GM18505 (cell line): ENCODE measurements at regions not wholly inside any gene's neighbourhood (a gene's known extent, or its start where the extent isn't known, plus 50 kb on each side); places are given as distances from the start of the nearest gene placed in this dataset.
"Not testable (repeated sequence)": the region's sequence is repeated elsewhere in the genome, so short reads cannot be mapped to it uniquely, and the experiment has no call there.

Experiments used
- ATAC-seq: cut with Tn5 transposase; IDR thresholded peaks from one replicate; pipeline ENCODE4 v1.9.1; 2021; ENCODE audit not compliant: unreplicated experiment
- POLR2A ChIP-seq: IDR thresholded peaks from 4 replicates; pipeline ENCODE4 v1.6.1; 2011; ENCODE audit warnings: borderline replicate concordance; ENCODE audit not compliant: insufficient read depth, insufficient read length; ENCODE audit errors: extremely low read depth

DNA sequence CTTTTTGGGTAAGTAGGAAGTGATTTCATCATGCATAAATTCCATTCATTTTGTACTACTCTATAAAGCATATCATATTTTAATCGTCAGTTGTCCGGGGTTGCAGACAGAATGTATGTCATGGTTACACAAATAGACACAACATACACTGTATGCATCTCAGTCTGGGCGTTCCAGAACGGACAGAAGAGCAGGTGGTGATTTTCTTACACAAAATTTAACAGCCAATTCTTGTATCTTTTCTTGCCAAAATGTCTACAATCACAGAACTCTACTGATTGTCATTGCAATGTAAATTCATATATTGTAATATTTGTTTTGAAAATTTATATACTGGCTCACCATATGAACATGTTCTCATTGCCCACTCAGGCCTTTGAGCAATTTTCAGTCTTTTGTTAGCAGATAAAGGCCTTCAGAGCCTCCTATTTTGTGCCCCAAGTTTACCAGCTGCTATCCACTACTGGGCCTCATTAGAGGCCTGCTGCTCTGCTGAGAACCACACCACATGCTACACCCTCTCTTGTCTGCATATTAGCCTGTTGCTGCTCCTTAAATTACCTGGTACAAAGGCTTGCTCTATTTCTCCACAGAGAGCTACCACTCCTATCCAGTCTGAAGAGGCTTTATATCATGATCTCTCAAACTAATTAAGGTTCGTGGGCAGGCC lies 61.5 kb downstream of the PRDM13 start:
- ATAC-seq = no peak
- TF ChIP-seq POLR2A = no peak

DNA sequence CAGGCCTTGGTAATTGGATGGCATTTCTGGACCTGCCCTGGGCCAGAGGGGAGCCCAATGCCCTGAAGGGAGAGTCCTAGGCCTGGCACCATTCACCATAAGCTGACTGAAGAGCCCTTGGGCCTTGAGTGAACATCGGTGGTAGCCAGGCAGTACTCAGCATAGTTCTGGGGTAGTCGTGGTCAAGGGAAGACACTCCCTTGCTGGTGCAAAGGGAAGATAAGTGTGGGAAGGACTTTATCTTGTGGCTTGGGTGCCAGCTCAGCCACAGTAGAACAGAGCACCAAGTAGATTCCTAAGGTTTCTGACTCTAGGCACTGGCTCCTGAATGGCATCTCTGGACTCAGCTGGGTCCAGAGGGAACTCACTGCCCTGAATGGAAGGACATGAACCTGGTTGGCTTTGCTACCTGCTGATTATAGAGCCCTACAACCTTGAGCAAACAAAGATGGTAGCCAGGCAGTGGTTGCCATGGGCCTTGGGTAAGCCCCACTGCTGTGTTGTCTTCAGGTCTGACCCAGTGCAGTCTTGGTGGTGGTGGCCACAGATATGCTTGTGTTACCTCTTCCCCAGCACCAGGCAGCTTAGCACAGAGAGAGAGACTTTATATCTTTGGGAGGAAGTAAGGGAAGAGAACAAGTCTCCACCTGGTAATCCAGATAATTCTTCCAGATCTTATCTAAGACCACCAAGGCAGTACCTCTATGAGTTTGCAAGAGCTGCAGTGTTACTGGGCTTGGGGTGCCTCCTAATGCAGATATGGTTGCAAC lies 83.5 kb downstream of the PRDM13 start:
- no peak for ATAC-seq
- TF ChIP-seq POLR2A = no peak

DNA sequence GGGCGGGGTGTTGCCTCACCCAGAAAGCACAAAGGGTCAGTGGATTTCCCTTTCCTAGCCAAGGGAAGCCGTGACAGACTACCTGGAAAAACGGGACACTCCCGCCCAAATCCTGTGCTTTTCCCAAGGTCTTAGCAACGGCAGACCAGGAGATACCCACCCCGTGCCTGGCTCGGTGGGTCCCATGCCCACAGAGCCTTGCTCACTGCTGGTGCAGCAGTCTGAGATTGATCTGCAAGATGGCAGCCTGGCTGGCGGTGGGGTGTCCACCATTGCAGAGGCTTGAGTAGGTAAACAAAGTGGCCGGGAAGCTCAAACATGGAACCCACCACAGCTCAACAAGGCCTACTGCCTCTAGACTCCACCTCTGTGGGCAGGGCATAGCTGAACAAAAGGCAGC lies 95.7 kb downstream of the PRDM13 start:
- not testable (repeated sequence) for ATAC-seq

DNA sequence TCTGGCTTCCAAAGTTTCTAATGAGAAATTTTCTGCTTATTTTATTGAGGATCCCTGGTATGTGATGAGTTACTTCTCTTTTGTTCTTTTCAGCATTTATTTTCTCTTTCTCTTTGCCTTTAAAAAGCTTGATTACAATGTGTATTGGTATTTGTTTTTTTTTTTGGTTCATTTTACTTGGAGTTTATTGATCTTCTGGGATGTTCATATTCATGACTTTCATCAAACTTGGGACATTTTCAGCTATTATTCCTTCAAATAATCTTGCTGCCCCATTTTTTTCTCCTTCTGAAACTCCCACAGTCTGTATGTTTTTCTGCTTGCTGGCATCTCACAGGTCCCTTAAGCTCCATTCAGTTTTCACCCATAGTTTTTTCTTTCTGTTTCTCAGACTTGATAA lies 102.4 kb downstream of the PRDM13 start:
- no peak for TF ChIP-seq POLR2A
- ATAC-seq = no peak

DNA sequence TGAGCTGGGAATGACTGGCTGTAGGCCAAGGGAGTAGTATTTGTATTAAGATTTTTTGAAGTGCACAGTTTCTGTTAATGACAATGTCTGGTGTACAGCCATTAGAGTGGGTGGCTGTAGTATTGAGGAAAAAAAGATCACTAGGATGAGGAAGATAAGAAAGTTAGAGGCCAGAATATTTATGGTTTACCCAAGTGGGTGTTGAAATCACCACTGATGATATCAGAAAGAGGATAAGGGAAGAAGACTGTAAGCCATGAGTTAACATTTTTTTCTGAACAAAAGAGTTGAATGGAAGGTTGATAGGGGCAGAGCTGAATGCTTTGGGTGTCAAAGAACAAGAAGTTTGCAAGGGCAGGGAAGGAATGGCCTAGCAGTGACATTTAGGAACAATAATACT lies 104.7 kb downstream of the PRDM13 start:
- TF ChIP-seq POLR2A = no peak
- ATAC-seq = no peak

DNA sequence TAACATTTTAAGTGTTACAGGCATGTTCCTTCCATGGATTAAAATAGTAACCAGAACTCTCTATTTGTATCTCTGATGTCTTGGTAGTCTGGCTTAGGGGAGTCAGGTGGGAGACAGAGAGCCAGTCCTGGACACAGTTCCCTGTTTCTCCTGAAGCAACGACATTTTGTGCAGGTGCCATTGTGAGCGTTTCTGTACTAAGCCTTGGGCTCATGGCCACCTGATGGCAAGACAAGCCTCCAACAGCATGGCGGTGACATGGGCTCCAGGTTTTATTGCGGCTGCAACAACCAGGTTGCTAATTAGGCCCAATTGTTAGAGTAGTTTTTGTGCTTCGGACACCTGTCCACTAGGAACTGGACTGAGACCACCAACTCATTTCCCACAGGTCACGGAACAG lies 105.3 kb downstream of the PRDM13 start:
- ATAC-seq = no peak

DNA sequence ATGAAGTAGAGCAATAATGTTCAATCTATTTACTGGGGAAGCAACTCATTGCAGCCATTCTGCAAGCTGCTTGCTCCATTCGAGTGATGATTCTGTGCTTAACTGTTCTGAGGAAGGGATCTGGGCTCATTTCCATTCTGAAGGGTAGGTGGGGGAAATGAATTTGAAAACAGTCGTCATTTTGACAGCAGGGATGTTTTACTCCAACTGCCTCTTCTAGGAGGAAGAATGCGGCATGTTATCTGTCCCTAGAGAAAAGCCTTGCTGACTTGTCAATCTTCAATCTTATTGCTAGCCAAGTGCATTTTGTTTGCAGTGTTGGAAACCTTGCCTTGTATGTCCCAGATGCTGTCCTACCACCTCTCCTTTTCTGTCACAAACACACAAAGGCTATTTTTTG lies 105.9 kb downstream of the PRDM13 start:
- TF ChIP-seq POLR2A = no peak
- ATAC-seq = no peak

More for the DNA sequence above, 105.3 kb downstream of the PRDM13 start:
- no peak for TF ChIP-seq POLR2A

DNA sequence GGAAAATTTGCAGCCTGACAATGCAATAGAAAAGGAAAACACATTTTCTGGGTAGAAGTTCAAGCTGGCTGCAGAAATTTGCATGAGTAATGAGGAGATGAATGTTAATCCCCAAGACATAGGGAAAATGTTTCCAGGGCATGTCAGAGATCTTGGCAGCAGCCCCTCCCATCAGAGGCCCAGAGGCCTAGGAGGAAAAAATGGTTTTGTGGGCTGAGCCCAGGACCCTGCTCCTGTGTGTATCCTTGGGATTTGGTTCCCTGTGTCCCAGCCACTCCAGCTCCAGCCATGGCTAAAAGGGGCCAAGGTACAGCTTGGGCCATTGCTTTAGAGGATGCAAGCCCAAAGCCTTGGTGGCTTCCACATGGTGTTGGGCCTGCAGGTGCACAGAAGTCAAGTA lies 115.4 kb downstream of the PRDM13 start:
- ATAC-seq = not testable (repeated sequence)

DNA sequence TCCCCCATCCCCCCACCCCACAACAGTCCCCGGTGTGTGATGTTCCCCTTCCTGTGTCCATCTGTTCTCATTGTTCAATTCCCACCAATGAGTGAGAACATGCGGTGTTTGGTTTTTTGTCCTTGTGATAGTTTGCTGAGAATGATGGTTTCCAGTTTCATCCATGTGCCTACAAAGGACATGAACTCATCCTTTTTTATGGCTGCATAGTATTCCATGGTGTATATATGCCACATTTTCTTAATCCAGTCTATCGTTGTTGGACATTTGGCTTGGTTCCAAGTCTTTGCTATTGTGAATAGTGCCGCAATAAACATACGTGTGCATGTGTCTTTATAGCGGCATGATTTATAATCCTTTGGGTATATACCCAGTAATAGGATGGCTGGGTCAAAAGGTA lies 123.6 kb downstream of the PRDM13 start:
- not testable (repeated sequence) for ATAC-seq

DNA sequence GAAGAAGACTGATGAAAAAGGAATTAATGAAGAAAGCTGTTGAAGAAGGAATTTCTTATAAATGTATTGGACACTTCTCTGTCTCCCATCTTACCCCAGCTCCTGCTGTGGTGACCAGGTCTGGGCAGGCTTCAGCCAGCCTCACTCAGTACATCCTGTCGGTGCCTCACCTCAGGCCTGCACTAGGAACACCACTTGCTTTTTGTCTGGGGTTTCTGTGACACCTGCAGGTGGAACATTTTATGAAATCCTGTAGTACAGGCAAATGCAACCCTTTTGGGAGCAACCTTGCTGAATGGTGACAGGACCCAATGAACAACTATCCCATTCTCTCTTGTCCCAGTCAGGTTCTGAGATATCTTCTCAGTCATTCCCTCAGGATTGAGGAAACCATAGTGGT lies 129.7 kb downstream of the PRDM13 start:
- TF ChIP-seq POLR2A = no peak
- no peak for ATAC-seq

DNA sequence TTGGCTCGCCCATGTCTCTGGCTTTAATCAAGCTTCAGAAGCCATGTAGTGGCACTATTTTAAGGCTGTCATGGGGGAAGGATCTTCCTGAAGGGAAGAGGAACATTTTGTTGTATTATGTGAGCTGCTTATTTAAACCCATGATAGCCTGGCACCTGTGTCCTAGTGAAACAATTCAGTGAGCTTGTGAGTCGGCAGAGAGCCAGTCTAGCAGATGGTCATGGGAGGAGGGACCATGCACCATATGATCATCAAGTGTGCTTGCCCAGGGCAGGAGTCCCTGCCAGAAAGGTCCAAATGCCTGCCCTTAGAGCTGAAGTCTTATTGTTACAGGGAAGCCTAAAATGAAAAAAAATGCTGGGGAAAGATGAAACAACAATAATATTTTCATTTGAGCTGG lies 132.9 kb downstream of the PRDM13 start:
- no peak for TF ChIP-seq POLR2A
- ATAC-seq = no peak

DNA sequence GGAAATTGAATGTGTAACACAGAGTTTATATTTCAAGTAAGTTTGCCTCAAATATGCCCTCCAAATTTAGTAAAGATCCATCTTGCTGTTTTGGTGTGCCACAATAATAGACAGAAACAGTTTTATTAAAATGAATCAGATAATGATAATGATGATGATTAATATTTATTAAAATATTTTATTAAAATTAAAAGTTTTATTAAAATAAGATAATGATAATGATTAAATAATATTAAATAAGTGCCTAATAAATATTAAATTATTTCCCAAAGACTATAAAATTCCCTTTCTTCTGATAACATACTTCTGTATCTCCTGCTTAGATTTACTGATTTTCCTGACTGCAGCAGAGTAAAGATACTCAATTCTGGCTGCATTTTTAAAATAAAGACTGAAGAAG lies 134.5 kb downstream of the PRDM13 start:
- no peak for TF ChIP-seq POLR2A
- no peak for ATAC-seq

DNA sequence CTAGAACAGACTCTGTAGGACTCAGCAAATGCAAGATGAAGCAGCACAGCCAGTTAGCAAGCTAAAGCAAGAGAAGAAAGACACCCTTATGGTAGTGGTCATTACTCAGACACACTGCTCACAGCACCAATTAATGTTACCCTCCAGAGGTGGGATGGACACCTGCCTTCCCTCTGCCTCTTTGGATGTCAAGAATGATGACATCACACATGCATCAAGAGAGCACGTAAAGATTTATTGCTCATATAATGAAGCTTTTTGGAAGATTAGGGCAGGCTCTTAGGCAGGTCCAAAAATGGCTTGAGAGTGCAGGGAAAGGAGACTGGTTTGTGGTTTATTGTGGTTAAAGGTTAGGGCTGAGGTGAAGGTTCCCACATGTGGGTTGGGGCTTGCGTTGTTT lies 137.0 kb downstream of the PRDM13 start:
- no peak for TF ChIP-seq POLR2A
- no peak for ATAC-seq

DNA sequence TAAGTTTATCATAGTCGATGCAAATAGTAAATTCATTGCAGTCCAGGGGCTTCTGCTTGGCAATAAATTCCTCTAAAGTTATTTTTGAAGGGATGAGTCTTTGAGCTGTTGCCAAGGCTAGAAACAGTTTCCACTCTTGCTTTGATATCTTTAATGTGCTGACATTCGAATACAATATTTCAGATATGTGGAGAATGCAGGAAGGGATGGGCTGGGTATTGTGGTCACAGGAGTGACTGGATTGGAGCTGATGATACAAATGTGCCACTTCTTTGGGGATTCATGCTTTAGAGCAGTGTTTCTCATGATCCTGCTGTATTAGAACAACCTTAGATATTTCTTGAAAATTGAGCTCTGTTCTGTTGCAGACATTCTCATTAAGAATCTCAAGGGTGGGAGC lies 139.0 kb downstream of the PRDM13 start:
- no peak for ATAC-seq
- TF ChIP-seq POLR2A = no peak
